GM12878 (cell line): ENCODE measurements at regions not wholly inside any gene's neighbourhood (a gene's known extent, or its start where the extent isn't known, plus 50 kb on each side); places are given as distances from the start of the nearest gene placed in this dataset.

Experiments
- FOXM1 ChIP-seq: IDR thresholded peaks from 2 replicates; pipeline ENCODE4 v1.6.1; 2012; ENCODE audit warnings: low read depth, mild to moderate bottlenecking, inconsistent platforms, low read length, moderate library complexity
- TF ChIP-seq, protein P1 (sequence below), 3 experiments: IDR thresholded peaks in 2 of 3; conservative IDR thresholded peaks in 1 of 3; 2 replicates each; pipeline ENCODE4 v1.5.1; 2011; ENCODE audit warnings: low read depth in 3 of 3, low read length in 3 of 3, mild to moderate bottlenecking in 3 of 3, control low read depth in 2 of 3, moderate library complexity in 2 of 3, inconsistent platforms in 1 of 3, mixed read lengths in 1 of 3; ENCODE audit not compliant: control insufficient read depth in 2 of 3, insufficient read depth in 1 of 3; ENCODE audit errors: extremely low read depth in 1 of 3

DNA sequence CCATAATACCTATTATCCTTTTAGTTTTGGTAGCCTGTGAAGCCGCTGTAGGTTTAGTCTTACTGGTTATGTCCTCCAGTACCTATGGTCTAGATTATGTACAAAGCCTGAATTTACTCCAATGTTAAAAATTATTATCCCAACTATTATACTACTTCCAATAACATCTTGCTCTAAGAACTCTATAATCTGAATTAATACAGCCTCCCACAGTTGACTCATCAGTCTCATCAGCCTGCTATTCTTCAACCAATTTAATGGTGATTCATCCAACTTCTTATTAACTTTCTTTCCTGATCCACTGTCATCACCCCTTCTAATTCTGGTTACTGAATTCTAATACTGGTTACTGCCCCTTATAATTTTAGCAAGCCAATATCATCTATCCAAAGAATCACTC is 370.3 kb upstream of the OPRM1 start:
- TF ChIP-seq, protein P1, sequence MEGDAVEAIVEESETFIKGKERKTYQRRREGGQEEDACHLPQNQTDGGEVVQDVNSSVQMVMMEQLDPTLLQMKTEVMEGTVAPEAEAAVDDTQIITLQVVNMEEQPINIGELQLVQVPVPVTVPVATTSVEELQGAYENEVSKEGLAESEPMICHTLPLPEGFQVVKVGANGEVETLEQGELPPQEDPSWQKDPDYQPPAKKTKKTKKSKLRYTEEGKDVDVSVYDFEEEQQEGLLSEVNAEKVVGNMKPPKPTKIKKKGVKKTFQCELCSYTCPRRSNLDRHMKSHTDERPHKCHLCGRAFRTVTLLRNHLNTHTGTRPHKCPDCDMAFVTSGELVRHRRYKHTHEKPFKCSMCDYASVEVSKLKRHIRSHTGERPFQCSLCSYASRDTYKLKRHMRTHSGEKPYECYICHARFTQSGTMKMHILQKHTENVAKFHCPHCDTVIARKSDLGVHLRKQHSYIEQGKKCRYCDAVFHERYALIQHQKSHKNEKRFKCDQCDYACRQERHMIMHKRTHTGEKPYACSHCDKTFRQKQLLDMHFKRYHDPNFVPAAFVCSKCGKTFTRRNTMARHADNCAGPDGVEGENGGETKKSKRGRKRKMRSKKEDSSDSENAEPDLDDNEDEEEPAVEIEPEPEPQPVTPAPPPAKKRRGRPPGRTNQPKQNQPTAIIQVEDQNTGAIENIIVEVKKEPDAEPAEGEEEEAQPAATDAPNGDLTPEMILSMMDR (IDR thresholded peaks at IDR 0.05 in 2 of 3, conservative IDR thresholded peaks at IDR 0.05 in 1 of 3; ENCODE audit: control insufficient read depth in 2 of 3, extremely low read depth in 1 of 3, insufficient read depth in 1 of 3, low read depth in 3 of 3, low read length in 3 of 3) = no peak
- no peak for TF ChIP-seq FOXM1
